Activated CD4-positive, alpha-beta T cell treated with anti-CD3 and anti-CD28 coated beads, Interleukin-2, amount 50 U/mL, for 48 hours (primary cell): ENCODE measurements at regions not wholly inside any gene's neighbourhood (a gene's known extent, or its start where the extent isn't known, plus 50 kb on each side); places are given as distances from the start of the nearest gene placed in this dataset.
A peak's percentile ranks its signal among the peaks of the same experiment; 100 is the strongest.

ENCODE experiments used
- DNase-seq, 2 experiments: peaks; one replicate each; pipeline ENCODE4 v3.0.0-alpha.2; 2020

DNA sequence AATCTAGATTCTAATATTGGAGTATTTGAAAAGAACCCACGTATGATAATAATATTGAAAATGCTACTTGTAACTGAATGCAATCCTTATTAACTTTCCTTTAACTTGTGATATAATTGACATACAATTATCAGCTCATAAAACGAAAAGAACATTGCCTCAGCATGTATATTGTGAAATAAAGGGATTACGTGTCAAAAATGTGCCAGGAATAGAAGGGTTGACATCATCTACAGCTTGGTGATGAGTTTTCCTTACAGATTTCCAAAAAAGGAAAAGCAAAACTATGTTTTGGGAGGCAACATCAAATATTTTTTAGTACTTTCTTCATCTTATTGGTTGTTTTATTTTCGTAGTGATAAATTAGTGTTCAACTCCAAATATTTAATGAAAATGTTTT lies 266.0 kb upstream of the PTGER4 start:
- no peak for DNase-seq

DNA sequence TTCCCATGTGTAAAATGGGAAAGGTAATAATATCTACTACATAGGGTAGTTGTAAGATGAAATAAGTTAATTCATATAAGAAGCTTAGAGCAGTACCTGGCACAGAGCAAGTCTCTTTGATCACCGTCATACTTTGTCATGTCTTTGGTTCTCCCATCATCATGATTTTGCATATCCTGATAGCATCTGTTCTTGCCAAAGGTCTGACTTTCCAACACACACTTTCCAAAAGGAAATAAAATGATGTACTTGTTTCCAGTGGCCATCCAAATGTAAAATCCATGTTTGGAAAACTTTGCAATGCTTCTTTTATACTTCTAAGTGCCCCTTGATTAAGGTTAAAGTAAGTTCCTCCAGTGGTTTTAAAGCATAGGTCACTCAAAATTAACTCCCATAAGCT lies 266.9 kb upstream of the PTGER4 start:
- DNase-seq, result no peak

DNA sequence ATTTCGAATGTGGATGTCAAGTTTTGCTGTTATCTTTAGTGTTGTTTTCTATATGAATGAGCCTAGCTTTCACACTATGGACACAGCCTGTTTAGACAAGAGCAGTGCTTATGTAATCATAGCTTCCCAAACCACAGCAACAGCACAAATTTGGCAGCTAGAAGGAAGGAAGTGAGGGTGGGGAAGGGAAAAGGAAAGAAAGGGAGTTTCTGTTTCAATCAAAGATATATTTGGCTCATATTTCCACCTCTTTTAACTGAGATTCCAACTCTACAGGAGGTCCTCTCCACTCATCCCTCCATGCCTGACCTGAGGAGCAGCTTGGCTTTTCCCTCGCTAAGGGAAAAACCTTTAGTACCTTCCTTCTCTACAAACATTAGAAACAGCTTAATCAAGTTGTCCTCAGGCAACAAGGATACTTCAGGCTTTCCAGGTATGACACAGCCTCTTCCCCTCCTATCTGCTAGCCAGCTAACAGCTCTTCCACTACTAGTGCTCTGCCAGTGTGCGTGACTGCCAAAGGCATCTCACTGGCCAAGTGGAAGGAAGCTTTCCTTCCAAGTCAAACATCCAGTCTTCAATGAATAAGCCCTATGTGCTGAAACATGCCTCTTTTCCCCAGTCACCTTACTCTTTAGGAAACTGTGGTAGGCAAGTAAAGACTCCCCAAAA lies 268.6 kb upstream of the PTGER4 start:
- DNase-seq, result no peak

DNA sequence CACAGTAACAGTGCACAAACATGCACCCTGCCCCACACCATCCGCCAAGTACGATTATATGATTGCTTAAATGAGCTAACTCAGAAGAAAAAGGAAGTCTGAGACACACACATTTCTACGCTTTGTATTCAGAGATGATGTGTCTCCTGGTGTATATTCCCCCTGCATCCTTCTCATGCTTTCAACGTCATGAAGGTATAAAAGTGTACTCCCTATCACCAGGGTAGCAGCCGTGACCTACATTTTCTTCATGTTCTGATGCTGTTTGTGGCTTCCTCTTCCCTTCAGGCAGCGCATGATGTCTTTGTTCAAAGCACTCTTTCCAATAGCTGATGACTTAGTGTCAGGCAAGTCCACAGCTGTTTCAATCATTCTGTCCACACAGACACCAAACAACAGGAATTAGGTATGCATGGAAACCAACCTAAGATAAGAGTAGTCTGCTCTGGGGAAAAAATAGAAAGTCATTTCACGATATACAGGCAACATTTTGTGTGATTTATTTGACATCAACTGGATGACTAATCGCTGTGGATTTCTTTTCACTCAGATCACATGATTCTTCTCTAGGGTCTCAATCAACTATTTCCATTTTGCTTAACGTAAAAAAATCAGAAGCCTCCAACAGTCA lies 269.4 kb upstream of the PTGER4 start:
- peak; percentile 49 to 70 for DNase-seq

DNA sequence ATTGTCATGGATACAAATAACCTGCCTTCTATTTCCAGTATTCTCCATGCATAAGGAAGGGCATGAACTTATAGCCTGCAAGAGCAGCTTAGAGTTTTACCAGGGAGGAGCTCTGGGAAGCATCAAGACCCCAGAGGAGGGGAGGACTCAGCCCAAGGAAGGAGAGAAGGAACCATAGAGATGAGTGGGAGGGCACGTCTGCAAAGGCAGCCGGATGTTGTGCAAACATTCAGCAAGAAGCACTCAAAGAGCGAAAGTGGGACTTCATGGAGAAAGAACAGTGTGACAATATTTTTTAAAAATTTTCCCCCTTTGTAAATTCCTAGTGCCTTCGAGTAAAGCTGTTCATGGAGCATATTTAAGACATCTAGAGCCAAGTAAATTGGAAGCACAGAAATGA lies 270.1 kb upstream of the PTGER4 start:
- peak in 1 of 2 experiments; percentile 41 for DNase-seq

DNA sequence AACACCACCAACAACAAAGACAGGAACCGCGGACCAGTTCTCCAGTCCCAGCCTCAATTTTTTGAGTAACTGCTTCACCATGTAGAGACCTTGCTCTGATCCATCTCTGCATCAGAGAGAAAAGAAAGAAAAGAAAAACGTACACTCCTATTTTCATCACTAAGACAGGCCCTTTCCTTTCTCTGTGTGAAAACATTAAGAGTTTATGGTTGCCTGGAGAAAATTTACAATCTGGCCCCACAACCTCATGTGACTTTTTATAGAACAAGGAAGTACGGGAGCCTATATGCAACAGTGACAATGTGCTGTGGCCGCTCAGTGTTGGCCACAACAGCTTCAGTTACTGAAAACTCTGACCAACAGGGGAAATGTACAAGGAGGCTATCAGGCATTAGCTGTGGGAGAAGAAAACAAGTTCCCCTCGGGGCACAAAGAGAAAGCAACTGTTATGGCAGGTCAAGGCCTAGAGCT lies 272.9 kb upstream of the PTGER4 start:
- no peak for DNase-seq

DNA sequence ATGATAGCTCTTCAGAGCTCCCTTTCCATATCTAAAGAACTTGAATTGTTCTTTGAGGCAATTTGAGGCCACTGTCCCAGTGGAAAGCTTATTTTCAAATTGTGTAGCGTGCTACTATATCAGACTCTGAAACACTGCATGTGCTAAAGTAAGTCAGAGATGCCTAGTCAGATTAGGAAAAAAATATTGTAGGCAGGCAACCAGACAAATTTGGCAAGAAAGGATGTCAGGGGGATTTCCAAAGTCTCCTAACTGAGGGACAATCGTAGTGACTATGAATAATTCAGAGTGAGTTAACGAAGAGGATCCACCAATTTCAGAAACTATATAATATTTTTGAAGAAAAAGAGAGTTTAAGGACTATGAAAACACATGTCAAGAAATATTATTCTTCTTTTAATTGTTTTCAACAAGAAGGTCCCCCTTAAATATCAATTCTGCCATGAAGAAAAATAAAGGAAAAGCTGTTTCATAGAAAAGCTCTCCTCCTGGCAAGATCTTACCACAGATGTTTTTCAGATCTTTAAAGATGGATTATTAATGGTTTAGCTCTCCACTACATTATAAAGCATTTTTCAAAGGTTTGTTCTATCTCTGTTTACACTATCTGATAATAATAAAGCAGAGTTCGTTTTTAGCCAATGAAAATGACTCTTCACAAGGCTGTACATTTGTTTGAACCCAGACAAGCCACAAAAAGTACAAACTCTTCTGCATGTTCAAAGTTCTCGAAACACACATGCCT lies 273.5 kb upstream of the PTGER4 start:
- DNase-seq, result no peak

DNA sequence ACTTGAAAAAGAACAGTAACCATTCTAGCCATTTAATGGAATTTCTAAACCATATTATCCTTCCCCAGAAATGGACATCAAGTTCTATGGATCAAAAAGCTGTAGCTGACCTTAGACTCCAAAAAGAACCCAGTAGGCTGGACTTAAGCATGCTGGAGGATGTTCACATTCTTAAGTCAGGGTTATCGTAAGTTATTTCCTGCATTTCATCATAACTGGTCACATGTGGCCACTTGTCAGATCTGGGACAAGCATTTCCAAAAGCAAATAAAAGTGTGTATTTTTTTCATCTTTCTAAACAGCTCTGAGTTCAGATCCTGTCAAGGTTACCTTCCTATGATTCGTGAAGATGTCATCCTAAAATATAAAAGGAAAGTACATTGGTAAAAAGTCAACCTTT lies 274.5 kb upstream of the PTGER4 start:
- DNase-seq, result no peak

DNA sequence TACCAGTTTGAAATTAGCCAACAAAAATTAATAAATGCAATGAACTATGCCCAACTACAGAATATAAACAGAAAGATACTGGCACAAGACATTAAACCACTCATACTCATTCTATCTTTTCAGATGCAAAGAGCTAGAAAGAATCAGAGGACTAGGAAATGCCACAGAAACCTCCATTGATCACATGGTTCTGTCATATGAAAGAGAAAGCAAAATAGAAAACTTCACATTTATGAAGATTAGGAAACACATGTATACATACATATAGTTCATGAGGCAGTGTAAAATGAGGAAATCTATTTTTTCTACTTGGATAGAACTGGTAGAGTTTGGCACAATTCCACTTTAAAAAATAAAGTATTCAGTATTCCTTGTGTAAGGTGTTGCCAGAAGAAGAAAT lies 275.1 kb upstream of the PTGER4 start:
- no peak for DNase-seq

DNA sequence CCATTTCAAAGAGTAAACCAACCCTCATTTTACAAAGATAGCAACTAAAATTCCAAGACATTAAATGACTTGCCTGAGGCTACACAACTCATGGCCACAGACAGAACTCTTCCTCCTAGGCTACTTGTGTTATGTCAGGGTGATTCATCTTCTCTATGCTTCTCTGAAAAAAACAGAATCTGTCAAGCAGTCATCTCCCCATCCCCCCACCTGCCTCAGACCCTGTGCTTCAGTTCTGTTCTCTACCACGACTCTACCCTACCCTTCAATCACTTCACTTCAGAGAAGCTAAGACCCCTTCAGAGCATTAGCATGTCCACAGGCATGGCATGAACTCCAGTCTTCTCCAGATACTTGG lies 277.7 kb upstream of the PTGER4 start:
- peak; percentile 56 to 66 for DNase-seq

DNA sequence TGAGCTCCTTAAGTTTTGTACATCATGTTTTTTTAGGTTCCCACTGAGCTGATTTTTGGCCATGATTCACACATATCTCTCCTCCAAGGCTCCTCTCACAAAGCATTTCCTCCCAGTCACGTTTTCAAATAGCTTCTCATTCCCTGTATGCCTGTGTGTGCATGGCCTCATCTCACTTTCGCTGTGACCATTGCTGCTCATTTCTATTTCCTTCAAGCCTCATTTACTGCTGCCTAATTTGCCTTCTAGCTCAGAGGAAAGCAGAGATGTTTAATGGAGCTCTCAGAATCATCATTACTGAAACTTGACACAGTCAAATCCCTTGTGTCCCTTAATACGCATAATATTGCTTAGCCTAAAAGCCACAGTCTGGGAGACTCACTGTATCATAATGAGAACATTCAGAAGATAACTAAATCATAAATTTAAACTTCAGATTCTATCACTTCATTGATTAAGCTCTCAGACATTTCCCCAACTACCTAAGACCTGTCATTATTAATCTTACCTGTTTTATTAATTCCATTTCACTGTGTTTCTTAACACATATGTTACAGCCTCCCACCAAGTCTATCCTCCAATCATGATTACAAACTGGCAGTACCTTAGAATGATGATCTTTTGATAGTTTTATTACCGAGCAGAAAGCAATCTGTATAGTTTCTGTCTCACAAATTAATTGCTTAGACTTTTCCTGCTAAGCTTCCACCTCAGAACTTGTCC lies 278.3 kb upstream of the PTGER4 start:
- no peak for DNase-seq

DNA sequence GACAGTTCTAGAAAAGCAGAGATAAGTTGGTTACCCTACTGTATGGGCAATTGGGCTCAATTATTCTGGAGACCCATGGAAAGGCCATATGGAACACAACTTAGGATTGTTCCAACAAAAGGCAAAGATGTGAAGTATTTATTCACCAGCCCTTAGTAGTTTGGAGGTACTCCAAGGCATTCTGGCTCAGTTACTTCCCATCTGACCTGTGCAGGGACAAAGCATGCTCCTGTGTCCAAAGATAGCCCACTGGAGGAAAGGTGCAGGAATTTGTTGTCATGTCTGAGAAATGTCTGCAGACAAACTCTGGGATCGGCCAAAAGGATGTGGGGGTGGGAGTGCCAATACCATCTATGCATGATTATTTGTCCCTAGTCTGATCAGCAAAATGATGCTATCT lies 279.5 kb upstream of the PTGER4 start:
- no peak for DNase-seq

DNA sequence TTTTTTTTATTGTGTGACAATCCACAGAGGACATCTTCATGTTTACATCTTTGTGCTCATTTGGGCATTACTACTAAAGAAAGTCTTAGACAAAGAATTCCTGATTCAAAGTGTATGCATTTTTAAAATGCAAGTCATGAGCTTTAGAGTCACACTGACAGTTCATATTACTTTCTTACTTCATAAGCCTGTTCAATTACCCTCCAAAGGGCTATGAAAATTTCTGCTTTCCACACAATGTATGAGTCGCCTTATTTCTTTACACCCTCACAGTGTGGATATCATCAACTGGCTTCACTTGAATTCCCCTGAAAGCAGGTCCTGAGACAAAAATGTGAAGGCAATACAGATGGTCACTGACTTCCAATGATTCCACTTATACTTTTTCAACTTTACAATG lies 280.4 kb upstream of the PTGER4 start:
- no peak for DNase-seq

DNA sequence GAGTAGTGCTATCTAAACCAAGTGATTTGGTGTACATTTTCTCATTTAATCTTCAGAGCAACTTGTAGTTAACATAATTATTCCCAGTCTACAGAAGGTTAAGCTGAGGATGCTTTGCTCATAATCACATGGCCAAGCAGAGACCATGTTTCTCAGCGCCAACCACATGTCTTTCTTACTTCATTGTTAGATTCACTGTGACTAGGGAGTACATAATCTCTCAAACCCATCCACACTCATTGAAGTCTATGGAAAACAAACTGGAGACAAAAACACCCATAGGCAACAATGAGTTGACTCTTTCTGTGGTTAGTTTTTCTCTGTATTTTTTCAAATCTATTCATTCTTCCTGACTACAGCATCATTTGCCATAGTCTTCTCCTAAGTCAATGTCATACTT lies 281.7 kb upstream of the PTGER4 start:
- DNase-seq, result no peak

DNA sequence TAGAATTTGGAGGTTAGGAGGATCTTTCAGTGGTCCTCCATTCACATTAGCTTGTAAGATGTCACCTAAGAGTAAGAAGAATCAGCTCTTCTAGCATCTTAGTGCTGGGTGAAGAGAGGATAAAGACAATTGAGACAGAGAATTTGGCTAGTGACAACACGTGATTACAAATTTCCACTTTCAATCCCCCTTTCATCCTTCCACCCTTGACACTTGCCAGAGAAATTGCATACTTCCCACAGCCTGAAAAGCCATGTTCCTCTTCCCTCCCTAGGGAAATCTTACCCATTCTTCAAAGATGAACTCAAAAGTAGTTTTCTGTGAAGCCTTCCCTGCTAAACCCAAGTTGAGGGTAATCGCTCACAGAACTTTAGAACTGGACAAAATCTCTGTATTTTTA lies 282.6 kb upstream of the PTGER4 start:
- no peak for DNase-seq

DNA sequence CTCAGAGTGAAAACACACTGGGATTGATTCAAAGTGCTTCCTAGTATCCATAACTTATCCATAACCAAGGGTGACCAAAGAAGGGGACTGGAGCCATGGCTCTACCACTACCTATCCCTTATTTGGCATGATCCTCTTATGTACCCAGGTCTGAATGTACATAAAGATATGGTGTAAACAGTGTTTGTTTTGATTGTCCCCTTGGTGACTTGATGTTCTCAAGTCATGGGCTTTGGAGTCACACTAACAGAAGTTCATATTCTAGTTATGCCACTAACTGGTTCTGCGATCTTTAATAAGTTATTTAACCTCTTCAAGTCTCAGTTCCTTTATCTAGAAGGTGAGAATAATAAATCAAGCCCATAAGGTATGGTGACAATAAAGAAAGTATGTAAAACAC lies 283.4 kb upstream of the PTGER4 start:
- DNase-seq, result no peak

DNA sequence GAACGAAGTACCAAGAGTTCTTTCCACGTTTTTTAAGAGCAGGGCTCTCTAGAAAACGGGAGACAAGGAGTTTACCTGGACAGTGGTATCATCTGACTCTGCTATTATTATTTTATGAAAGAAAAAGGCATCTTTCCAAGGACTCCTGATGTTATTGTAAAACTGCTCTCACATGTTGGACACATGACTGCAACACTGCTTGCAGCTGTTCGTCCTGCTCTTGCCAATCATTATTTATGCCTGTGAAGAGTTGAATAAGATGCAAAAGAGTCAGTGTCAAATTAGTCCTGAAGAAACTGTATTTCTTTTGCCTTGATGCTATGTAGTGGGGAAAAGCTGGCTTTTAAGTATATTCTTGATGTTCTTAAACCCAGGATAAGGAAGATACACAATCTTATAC lies 284.5 kb upstream of the PTGER4 start:
- DNase-seq, result no peak

DNA sequence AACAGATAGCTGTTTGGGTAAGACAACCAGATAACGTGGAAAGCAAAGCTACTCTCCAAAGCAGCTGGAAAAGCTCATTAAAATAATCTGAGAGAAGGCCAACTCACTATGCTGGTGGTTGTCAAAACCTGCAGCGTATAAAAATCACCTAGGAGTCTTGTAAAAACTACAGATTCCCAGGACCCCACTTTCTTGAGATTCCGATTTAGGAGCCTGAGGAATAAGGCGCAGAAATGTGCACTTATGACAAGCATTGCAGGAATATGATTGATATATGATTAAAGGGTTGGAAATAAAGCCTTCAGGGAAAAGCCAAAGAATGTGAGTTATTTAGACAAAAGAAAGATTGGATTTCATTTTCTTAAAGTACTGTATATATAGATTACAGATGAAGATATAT lies 285.0 kb upstream of the PTGER4 start:
- DNase-seq, result no peak

DNA sequence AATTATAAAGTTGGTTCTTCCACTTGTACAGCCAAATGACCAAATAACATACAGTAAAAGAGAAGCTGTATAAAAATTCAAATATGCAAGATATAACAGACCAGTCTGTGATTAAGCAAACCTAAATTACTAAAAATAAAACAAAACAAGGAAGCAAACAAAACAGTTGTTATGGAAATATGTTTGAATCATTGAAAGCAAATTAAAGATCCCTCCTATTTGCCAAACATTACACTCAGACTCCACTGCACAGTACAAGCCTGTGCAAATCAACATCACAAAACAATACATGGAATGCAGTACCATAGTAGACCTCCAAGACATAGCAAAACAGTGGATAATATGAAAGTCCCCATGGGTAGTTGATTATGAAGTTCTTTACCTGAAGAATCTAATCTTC lies 288.1 kb upstream of the PTGER4 start:
- no peak for DNase-seq

DNA sequence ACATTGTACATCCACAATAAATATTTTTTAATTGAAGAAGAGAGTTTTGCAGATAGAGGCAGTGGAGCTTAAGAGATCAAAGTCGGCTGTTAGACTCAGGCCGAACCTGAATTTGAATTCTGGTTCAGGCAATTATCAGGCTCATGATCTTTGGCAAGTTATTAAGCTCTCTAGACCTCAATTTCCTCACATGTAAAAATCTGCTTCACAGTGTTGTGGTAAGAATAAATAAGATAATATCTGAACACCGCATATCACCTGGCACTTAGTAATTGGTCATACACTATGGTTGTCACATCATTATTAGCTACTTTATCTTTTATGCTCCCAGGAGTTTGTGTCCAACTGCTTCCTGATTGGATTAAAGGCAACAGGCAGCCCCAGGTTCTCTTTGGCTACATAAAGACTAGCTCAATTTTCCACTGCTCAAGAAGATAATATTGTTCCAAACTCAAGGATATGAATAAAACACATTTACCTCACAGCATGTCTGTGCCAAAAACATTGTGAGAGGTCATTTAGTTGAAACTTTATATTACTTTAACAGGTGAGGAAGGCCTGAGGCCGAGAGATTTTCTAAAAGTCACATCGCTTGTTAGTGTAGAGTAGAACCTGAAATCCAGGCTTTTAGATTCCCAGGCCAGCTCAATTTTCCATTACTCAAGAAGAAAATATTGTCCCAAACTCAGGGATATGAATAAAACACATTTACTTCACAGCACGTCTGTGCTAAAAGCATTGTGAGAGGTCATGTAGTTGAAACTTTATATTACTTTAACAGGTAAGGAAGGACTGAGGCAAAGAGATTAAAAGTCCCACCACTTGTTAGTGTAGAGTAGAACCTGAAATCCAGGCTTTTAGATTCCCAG lies 289.2 kb upstream of the PTGER4 start:
- DNase-seq, result no peak

DNA sequence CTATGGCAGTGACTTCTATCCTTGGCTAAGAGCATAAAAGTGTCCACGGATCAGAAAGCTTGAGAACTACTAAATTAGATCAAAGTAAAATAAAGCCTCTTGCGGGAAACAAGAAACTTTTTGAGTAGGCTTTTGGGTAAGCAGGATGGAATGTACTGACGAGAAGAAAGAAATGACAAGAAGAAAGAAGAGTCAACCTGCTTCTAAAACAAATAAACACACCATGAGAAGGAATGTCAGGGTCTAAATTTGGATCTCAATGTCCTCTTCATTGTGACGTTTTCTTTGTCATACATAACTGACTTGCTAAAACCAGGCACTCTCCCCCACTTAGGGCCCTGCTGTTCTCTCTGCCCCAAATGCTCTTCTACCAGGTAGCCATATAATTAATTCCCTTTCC lies 290.1 kb upstream of the PTGER4 start:
- no peak for DNase-seq

DNA sequence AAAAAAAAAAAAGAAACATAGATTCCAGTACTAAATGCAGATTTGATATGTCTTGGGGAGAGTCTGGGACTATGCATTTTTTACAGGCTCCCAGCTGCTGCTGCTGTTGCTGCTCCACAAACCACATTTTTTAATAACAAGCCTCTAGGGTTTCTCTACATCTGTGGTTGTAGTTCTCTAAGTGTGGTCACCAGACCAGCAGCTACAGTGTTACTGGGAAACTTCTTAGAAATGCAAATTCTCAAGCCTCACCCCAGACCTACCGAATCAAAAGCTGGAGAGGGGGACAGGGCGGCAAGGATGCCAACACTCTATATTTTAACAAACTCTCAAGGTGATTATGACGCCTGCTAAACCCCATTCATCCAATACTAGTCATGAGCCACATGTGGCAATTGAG lies 293.4 kb upstream of the PTGER4 start:
- no peak for DNase-seq

DNA sequence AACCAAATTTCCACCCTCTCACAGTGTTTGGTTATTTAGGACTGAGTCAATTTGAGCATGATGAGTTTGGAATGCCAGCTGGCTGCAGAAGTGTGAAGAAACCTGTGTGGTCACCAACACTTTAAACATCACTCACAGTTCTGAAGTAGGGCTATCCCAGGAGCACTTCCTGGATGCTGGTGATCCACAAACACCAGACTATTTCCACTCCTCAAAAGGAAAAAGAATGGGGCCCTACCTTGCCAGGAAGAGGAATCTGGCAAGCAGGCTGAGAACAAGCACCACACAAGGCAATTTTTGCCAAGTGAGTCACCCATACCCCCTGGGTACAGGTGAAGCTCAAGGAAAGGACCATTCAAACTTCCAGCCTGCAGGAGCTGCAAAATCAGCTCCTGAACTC lies 294.2 kb upstream of the PTGER4 start:
- DNase-seq, result no peak
